SK-N-SH treated with all-trans-retinoic acid at 6 μM for 48 hours (cell line): ENCODE measurements at regions not wholly inside any gene's neighbourhood (a gene's known extent, or its start where the extent isn't known, plus 50 kb on each side); places are given as distances from the start of the nearest gene placed in this dataset.
"Not testable (repeated sequence)": the region's sequence is repeated elsewhere in the genome, so short reads cannot be mapped to it uniquely, and the experiment has no call there.

Experiments
- ATAC-seq: fragments of 200-7000 bp; cut with Tn5 transposase; 3 replicates; pipeline ENCODE4 v1.9.1; 2020; ENCODE audit warnings: mild to moderate bottlenecking, moderate library complexity
- ARNTL ChIP-seq: fragments of 450-650 bp; formaldehyde crosslinking; IDR thresholded peaks from 2 replicates; pipeline ENCODE4 v1.5.0; 2020; ENCODE audit warnings: low read depth, mild to moderate bottlenecking, moderate library complexity, borderline replicate concordance
- BACH2 ChIP-seq: fragments of 250-450 bp; sonication (Bioruptor Pico); IDR thresholded peaks from 2 replicates; pipeline ENCODE4 v1.9.0; 2021; ENCODE audit warnings: mild to moderate bottlenecking, borderline replicate concordance
- CREB5 ChIP-seq: fragments of 250-450 bp; sonication (Bioruptor Pico); IDR thresholded peaks from 2 replicates; pipeline ENCODE4 v1.5.1; 2020; ENCODE audit warnings: low read depth, mild to moderate bottlenecking, moderate library complexity
- CSDC2 ChIP-seq: fragments of 250-450 bp; sonication (Bioruptor Pico); IDR thresholded peaks from 2 replicates; pipeline ENCODE4 v1.5.0; 2020; ENCODE audit warnings: mild to moderate bottlenecking, moderate library complexity
- ESRRG ChIP-seq: fragments of 250-450 bp; sonication (Bioruptor Pico); IDR thresholded peaks from 2 replicates; pipeline ENCODE4 v1.6.1; 2021; ENCODE audit warnings: mild to moderate bottlenecking
- GLIS3 ChIP-seq: fragments of 250-450 bp; sonication (Bioruptor Pico); IDR thresholded peaks from 2 replicates; pipeline ENCODE4 v1.5.0; 2020; ENCODE audit warnings: mild to moderate bottlenecking, moderate library complexity
- ISL1 ChIP-seq: fragments of 250-450 bp; sonication (Bioruptor Pico); IDR thresholded peaks from 2 replicates; pipeline ENCODE4 v2.1.2; 2022; ENCODE audit warnings: mild to moderate bottlenecking, moderate library complexity
- PATZ1 ChIP-seq: fragments of 250-450 bp; sonication (Bioruptor Pico); IDR thresholded peaks from 2 replicates; pipeline ENCODE4 v1.8.0; 2020; ENCODE audit warnings: mild to moderate bottlenecking, moderate library complexity, borderline replicate concordance
- PPARA ChIP-seq: fragments of 250-450 bp; sonication (Bioruptor Pico); IDR thresholded peaks from 2 replicates; pipeline ENCODE4 v1.5.0; 2020; ENCODE audit warnings: mild to moderate bottlenecking, borderline replicate concordance
- RARB ChIP-seq: fragments of 250-450 bp; sonication (Bioruptor Pico); IDR thresholded peaks from 2 replicates; pipeline ENCODE4 v1.8.0; 2021; ENCODE audit warnings: mild to moderate bottlenecking, moderate library complexity
- SNAI2 ChIP-seq: fragments of 250-450 bp; sonication (Bioruptor Pico); IDR thresholded peaks from 2 replicates; pipeline ENCODE4 v1.5.0; 2020; ENCODE audit warnings: mild to moderate bottlenecking, moderate library complexity
- TCF4 ChIP-seq: fragments of 250-450 bp; sonication (Bioruptor Pico); IDR thresholded peaks from 2 replicates; pipeline ENCODE4 v1.8.0; 2021; ENCODE audit warnings: mild to moderate bottlenecking, moderate library complexity, borderline replicate concordance
- ZC3H10 ChIP-seq: fragments of 250-450 bp; sonication (Bioruptor Pico); IDR thresholded peaks from 2 replicates; pipeline ENCODE4 v1.5.1; 2021; ENCODE audit warnings: mild to moderate bottlenecking, moderate library complexity
- ZFP3 ChIP-seq: fragments of 250-450 bp; sonication (Bioruptor Pico); IDR thresholded peaks from 2 replicates; pipeline ENCODE4 v1.5.0; 2020; ENCODE audit warnings: mild to moderate bottlenecking, moderate library complexity
- ZNF565 ChIP-seq: fragments of 450-650 bp; formaldehyde crosslinking; conservative IDR thresholded peaks from 2 replicates; pipeline ENCODE4 v1.5.0; 2020; ENCODE audit warnings: low read depth, mild to moderate bottlenecking, moderate library complexity
- ZNF70 ChIP-seq: fragments of 450-650 bp; formaldehyde crosslinking; IDR thresholded peaks from 2 replicates; pipeline ENCODE4 v1.5.0; 2020; ENCODE audit warnings: mild to moderate bottlenecking, moderate library complexity
- ZNF8 ChIP-seq: fragments of 450-650 bp; formaldehyde crosslinking; IDR thresholded peaks from 2 replicates; pipeline ENCODE4 v1.5.0; 2020; ENCODE audit warnings: mild to moderate bottlenecking, moderate library complexity
- TF ChIP-seq, protein P1 (sequence below): fragments of 250-450 bp; sonication (Bioruptor Pico); IDR thresholded peaks from 2 replicates; pipeline ENCODE4 v1.5.0; 2020; ENCODE audit warnings: mild to moderate bottlenecking, moderate library complexity
- TF ChIP-seq, protein P2 (sequence below): fragments of 250-450 bp; sonication (Bioruptor Pico); IDR thresholded peaks from 2 replicates; pipeline ENCODE4 v1.5.1; 2021; ENCODE audit warnings: mild to moderate bottlenecking, moderate library complexity

GRCh38 chr14:84323978-84324377 lies 1206.0 kb upstream of the FLRT2 start:
- no peak for ATAC-seq
- TF ChIP-seq BACH2 (CRISPR knock-in tag) = no peak
- TF ChIP-seq ZNF565 (CRISPR knock-in tag) = no peak
- no peak for TF ChIP-seq ARNTL
- no peak for TF ChIP-seq GLIS3
- TF ChIP-seq, protein P1, sequence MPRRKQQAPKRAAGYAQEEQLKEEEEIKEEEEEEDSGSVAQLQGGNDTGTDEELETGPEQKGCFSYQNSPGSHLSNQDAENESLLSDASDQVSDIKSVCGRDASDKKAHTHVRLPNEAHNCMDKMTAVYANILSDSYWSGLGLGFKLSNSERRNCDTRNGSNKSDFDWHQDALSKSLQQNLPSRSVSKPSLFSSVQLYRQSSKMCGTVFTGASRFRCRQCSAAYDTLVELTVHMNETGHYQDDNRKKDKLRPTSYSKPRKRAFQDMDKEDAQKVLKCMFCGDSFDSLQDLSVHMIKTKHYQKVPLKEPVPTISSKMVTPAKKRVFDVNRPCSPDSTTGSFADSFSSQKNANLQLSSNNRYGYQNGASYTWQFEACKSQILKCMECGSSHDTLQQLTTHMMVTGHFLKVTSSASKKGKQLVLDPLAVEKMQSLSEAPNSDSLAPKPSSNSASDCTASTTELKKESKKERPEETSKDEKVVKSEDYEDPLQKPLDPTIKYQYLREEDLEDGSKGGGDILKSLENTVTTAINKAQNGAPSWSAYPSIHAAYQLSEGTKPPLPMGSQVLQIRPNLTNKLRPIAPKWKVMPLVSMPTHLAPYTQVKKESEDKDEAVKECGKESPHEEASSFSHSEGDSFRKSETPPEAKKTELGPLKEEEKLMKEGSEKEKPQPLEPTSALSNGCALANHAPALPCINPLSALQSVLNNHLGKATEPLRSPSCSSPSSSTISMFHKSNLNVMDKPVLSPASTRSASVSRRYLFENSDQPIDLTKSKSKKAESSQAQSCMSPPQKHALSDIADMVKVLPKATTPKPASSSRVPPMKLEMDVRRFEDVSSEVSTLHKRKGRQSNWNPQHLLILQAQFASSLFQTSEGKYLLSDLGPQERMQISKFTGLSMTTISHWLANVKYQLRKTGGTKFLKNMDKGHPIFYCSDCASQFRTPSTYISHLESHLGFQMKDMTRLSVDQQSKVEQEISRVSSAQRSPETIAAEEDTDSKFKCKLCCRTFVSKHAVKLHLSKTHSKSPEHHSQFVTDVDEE (CRISPR knock-in tag) = no peak
- no peak for TF ChIP-seq TCF4 (CRISPR knock-in tag)
- TF ChIP-seq ZC3H10 (CRISPR knock-in tag) = no peak
- no peak for TF ChIP-seq ISL1
- no peak for TF ChIP-seq PATZ1 (CRISPR knock-in tag)
- no peak for TF ChIP-seq SNAI2
- no peak for TF ChIP-seq CSDC2
- TF ChIP-seq, all 23 proteins: peak for 0

DNA sequence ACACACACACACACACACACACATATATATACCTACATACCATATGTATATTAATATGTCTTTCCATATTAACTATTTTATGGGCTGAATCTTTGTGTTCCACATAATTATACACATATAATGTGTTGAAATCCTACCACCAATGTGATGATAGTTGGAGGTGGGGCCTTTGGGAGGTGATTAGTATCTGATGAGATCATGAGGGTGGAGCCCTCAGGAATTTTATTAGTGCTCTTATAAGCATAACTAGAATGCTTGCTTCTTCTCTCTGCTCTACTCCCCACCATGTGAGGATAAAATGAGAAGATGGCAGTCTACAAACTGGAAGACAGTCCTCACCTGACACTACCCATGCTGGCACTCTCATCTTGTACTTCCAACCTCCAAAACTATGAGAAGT lies 1193.5 kb upstream of the FLRT2 start:
- no peak for ATAC-seq
- TF ChIP-seq ZNF565 (CRISPR knock-in tag) (no peak), ZNF70 (CRISPR knock-in tag) (no peak), PATZ1 (CRISPR knock-in tag) (no peak), ESRRG (no peak), GLIS3 (no peak), ZC3H10 (CRISPR knock-in tag) (no peak), PPARA (CRISPR knock-in tag) (no peak), SNAI2 (no peak), ZFP3 (CRISPR knock-in tag) (no peak)
- TF ChIP-seq, all 23 proteins: peak for 0

GRCh38 chr14:84340938-84341337 lies 1189.0 kb upstream of the FLRT2 start:
- TF ChIP-seq RARB (CRISPR knock-in tag) = no peak
- TF ChIP-seq SNAI2 = 0 out of 2 replicates have a peak, but pooled peaks have one; percentile 42
- peak; percentile 83 for TF ChIP-seq CREB5 (CRISPR knock-in tag)
- peak; percentile 85 for TF ChIP-seq ISL1
- no peak for ATAC-seq

DNA sequence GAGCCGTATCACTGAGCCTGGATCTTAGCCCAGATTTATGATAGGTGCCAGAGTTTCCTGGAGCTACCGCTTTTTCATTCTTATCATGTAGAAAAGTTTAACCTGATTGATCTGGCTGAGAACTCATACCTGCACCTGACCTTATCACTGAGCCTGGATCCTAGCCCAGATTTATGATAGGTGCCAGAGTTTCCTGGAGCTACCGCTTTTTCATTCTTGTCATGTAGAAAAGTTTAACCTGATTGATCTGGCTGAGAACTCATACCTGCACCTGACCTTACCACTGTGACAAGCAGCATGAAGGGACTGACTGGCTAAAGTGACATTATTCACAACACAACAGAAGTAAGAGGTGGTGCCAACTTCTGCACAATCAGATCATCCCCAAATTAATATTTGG lies 1188.1 kb upstream of the FLRT2 start:
- not testable (repeated sequence) for ATAC-seq

- ATAC-seq = no peak
- TF ChIP-seq ZFP3 (CRISPR knock-in tag) (no peak), GLIS3 (no peak), CREB5 (CRISPR knock-in tag) (no peak), TCF4 (CRISPR knock-in tag) (no peak), ZNF8 (CRISPR knock-in tag) (no peak), ZNF70 (CRISPR knock-in tag) (no peak)
- TF ChIP-seq, protein P2, sequence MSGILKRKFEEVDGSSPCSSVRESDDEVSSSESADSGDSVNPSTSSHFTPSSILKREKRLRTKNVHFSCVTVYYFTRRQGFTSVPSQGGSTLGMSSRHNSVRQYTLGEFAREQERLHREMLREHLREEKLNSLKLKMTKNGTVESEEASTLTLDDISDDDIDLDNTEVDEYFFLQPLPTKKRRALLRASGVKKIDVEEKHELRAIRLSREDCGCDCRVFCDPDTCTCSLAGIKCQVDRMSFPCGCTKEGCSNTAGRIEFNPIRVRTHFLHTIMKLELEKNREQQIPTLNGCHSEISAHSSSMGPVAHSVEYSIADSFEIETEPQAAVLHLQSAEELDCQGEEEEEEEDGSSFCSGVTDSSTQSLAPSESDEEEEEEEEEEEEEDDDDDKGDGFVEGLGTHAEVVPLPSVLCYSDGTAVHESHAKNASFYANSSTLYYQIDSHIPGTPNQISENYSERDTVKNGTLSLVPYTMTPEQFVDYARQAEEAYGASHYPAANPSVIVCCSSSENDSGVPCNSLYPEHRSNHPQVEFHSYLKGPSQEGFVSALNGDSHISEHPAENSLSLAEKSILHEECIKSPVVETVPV = no peak
Measured at GRCh38 chr14:84343656-84344055, 1186.3 kb upstream of the FLRT2 start.
